ENCODE measurements at regions not wholly inside any gene's neighbourhood (a gene's known extent, or its start where the extent isn't known, plus 50 kb on each side); places are given as distances from the start of the nearest gene placed in this dataset.

- no peak for TF ChIP-seq POLR2A (IDR thresholded peaks at IDR 0.05)
- TF ChIP-seq CTCF (IDR thresholded peaks at IDR 0.05) = no peak
Measured at GRCh38 chr17:65456368-65457151, 104.9 kb downstream of the AXIN2 start.
